Parathyroid adenoma (tissue), 2 donors: ENCODE measurements at regions not wholly inside any gene's neighbourhood (a gene's known extent, or its start where the extent isn't known, plus 50 kb on each side); places are given as distances from the start of the nearest gene placed in this dataset.
"Not testable (repeated sequence)": the region's sequence is repeated elsewhere in the genome, so short reads cannot be mapped to it uniquely, and the experiment has no call there.

ENCODE experiments used
- H2AFZ ChIP-seq: fragments of 300-600 bp; sonication (generic); one replicate; pipeline ENCODE4 v1.7.0; 2017; ENCODE audit warnings: antibody characterized with exemption, mild to moderate bottlenecking
- H3K27ac ChIP-seq: fragments of 300-600 bp; sonication (generic); one replicate; pipeline ENCODE4 v1.7.0; 2017
- H3K27me3 ChIP-seq: fragments of 300-600 bp; sonication (generic); one replicate; pipeline ENCODE4 v1.7.0; 2017; ENCODE audit warnings: low read length; ENCODE audit not compliant: control insufficient read depth, insufficient read depth
- H3K36me3 ChIP-seq: fragments of 300-600 bp; sonication (generic); one replicate; pipeline ENCODE4 v1.7.0; 2017; ENCODE audit warnings: low read length; ENCODE audit not compliant: control insufficient read depth, insufficient read depth
- H3K4me1 ChIP-seq: fragments of 300-600 bp; sonication (generic); one replicate; pipeline ENCODE4 v1.7.0; 2017; ENCODE audit warnings: control low read depth
- H3K4me2 ChIP-seq: fragments of 300-600 bp; sonication (generic); one replicate; pipeline ENCODE4 v1.7.0; 2017; ENCODE audit warnings: low read length
- H3K4me3 ChIP-seq: fragments of 300-600 bp; sonication (generic); one replicate; pipeline ENCODE4 v1.7.0; 2017; ENCODE audit warnings: low read depth, low read length
- H3K79me2 ChIP-seq: fragments of 300-600 bp; sonication (generic); one replicate; pipeline ENCODE4 v1.7.0; 2017; ENCODE audit warnings: control low read depth
- H3K9ac ChIP-seq: fragments of 300-600 bp; sonication (generic); one replicate; pipeline ENCODE4 v1.7.0; 2017; ENCODE audit warnings: mild to moderate bottlenecking
- H3K9me3 ChIP-seq: fragments of 300-600 bp; sonication (generic); one replicate; pipeline ENCODE4 v1.7.0; 2017; ENCODE audit warnings: low read length; ENCODE audit not compliant: control insufficient read depth
- TF ChIP-seq, protein P1 (sequence below): fragments of 300-600 bp; sonication (generic); IDR thresholded peaks from one replicate; pipeline ENCODE4 v1.7.0; 2017; ENCODE audit warnings: antibody characterized with exemption, mild to moderate bottlenecking
- donor health status: primary hyperparathyroidism.

- H3K36me3 ChIP-seq = no peaks in the 10 kb centered on the region
- no peaks in the 10 kb centered on the region for H3K4me1 ChIP-seq
- no peak overlapping the region for H3K4me2 ChIP-seq
- H3K27ac ChIP-seq = no peak overlapping the region
- TF ChIP-seq, protein P1, sequence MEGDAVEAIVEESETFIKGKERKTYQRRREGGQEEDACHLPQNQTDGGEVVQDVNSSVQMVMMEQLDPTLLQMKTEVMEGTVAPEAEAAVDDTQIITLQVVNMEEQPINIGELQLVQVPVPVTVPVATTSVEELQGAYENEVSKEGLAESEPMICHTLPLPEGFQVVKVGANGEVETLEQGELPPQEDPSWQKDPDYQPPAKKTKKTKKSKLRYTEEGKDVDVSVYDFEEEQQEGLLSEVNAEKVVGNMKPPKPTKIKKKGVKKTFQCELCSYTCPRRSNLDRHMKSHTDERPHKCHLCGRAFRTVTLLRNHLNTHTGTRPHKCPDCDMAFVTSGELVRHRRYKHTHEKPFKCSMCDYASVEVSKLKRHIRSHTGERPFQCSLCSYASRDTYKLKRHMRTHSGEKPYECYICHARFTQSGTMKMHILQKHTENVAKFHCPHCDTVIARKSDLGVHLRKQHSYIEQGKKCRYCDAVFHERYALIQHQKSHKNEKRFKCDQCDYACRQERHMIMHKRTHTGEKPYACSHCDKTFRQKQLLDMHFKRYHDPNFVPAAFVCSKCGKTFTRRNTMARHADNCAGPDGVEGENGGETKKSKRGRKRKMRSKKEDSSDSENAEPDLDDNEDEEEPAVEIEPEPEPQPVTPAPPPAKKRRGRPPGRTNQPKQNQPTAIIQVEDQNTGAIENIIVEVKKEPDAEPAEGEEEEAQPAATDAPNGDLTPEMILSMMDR = no peak
- no peaks in the 10 kb centered on the region for H3K79me2 ChIP-seq
- no peaks in the 10 kb centered on the region for H3K9me3 ChIP-seq
- H3K9ac ChIP-seq = no peak overlapping the region
- no peak overlapping the region for H3K4me3 ChIP-seq
- no peaks in the 10 kb centered on the region for H3K27me3 ChIP-seq
- no peak overlapping the region for H2AFZ ChIP-seq
These were observed 773.3 kb upstream of the DEFB115 start for GRCh38 chr20:30484009-30484748.

DNA sequence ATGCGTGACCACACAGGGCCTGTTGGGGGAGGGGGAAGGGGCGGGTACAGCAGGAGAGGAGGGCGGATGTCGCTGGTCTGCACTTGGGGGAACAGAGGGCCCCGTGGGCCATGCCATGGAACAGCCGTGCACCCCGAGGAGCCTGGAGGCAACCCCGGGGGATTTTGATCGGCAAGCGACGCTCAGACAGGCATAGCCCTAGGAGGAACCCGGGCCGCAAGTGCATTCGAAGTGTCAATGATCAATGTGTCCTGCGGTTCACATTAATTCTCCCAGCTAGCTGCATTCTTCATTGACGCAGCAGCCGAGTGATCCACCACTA, 772.8 kb upstream of the DEFB115 start:
- no peaks in the 10 kb centered on the region for H3K79me2 ChIP-seq
- no peak overlapping the region for H3K27ac ChIP-seq
- no peak overlapping the region for H3K9ac ChIP-seq
- no peaks in the 10 kb centered on the region for H3K27me3 ChIP-seq
- no peaks in the 10 kb centered on the region for H3K36me3 ChIP-seq
- H2AFZ ChIP-seq = no peak overlapping the region
- H3K4me3 ChIP-seq = no peak overlapping the region
- H3K9me3 ChIP-seq = no peaks in the 10 kb centered on the region
- no peaks in the 10 kb centered on the region for H3K4me1 ChIP-seq
- no peak overlapping the region for H3K4me2 ChIP-seq
- TF ChIP-seq, protein P1 = no peak

DNA sequence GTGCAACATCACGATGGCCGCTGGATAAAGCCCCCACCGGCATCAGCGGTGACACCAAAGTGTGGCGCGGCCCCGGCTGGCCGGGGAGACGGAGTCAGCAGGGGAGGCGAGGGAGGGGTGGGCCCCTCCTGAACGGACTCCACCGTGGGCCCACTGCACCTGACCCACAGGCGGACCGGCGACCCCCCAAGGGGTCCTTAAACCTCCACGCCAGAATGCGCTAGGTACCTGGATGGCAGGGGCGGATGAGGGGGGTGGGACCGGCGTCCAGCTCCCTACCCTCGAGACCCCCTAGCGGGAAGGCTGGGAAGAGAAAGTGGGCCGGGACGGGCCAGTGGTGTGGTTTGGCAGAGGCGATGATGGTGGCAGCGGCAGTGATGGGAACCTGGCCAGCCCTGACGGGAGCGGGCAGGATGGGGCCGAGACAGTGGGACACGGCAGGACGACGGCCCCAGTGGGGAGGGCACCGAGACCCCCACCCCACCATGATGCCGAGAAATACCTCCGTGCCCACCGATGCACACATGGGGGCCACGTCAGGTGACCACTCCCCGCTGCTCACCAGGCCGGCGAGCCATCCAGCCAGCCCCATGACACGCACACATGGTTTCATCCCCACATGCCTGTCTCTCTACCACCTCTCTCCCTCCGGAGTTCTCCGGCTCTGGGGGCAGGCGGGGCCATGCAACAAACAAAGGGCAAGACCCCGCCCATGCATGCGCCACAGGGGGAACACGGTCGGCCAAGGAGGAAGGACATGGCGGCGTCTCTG, 771.9 kb upstream of the DEFB115 start:
- Histone ChIP-seq H3K9me3 (no peaks in the 10 kb centered on the region), H3K4me3 (no peak overlapping the region), H3K36me3 (no peaks in the 10 kb centered on the region), H3K79me2 (no peaks in the 10 kb centered on the region), H3K27me3 (no peaks in the 10 kb centered on the region), H3K4me1 (no peaks in the 10 kb centered on the region), H2AFZ (no peak overlapping the region), H3K9ac (no peak overlapping the region), H3K4me2 (no peak overlapping the region), H3K27ac (no peak overlapping the region)
- TF ChIP-seq, protein P1 = no peak

- no peak overlapping the region for H2AFZ ChIP-seq
- H3K27me3 ChIP-seq = no peaks in the 10 kb centered on the region
- H3K79me2 ChIP-seq = no peaks in the 10 kb centered on the region
- no peak overlapping the region for H3K9ac ChIP-seq
- no peak overlapping the region for H3K4me3 ChIP-seq
- H3K27ac ChIP-seq = no peak overlapping the region
- no peaks in the 10 kb centered on the region for H3K36me3 ChIP-seq
- H3K4me1 ChIP-seq = no peaks in the 10 kb centered on the region
- H3K9me3 ChIP-seq = no peaks in the 10 kb centered on the region
- no peak overlapping the region for H3K4me2 ChIP-seq
- TF ChIP-seq, protein P1 = no peak
These were observed 771.4 kb upstream of the DEFB115 start for GRCh38 chr20:30486103-30486478.

GRCh38 chr20:30487461-30487860, 770.0 kb upstream of the DEFB115 start:
- H3K4me3 ChIP-seq, H2AFZ ChIP-seq, H3K9me3 ChIP-seq, H3K9ac ChIP-seq, H3K27ac ChIP-seq, H3K4me2 ChIP-seq, H3K36me3 ChIP-seq, H3K27me3 ChIP-seq, H3K79me2 ChIP-seq, H3K4me1 ChIP-seq: not testable (repeated sequence)
